IPS DF 19.7 (cell line): ENCODE measurements at regions not wholly inside any gene's neighbourhood (a gene's known extent, or its start where the extent isn't known, plus 50 kb on each side); places are given as distances from the start of the nearest gene placed in this dataset.

Experiments
- DNase-seq: peaks from one replicate; pipeline ENCODE4 v3.0.0-alpha.2; 2013; ENCODE audit warnings: low read depth, low spot score

- DNase-seq = no peak
These were observed 133.1 kb downstream of the IQUB start for GRCh38 chr7:123401295-123401694.

- DNase-seq = no peak
These were observed 134.2 kb downstream of the IQUB start for GRCh38 chr7:123400196-123400595.

- no peak for DNase-seq
These were observed 135.5 kb downstream of the IQUB start for GRCh38 chr7:123398921-123399320.

- DNase-seq = no peak
These were observed 136.6 kb downstream of the IQUB start for GRCh38 chr7:123397746-123398338.

- no peak for DNase-seq
These were observed 140.8 kb downstream of the IQUB start for GRCh38 chr7:123393623-123394022.

- DNase-seq = no peak
These were observed 162.0 kb downstream of the IQUB start for GRCh38 chr7:123372368-123372767.

- peak; percentile 2 for DNase-seq
These were observed 166.8 kb downstream of the IQUB start for GRCh38 chr7:123367484-123368122.

- DNase-seq = no peak
These were observed 167.3 kb upstream of the SLC13A1 start for GRCh38 chr7:123367031-123367430.

- DNase-seq = no peak
These were observed 166.9 kb upstream of the SLC13A1 start for GRCh38 chr7:123366626-123367025.

- DNase-seq = no peak
These were observed 160.9 kb upstream of the SLC13A1 start for GRCh38 chr7:123360631-123361030.

GRCh38 chr7:123355576-123356190 is 155.9 kb upstream of the SLC13A1 start:
- DNase-seq = peak; percentile 12

GRCh38 chr7:123352973-123353372 is 153.2 kb upstream of the SLC13A1 start:
- no peak for DNase-seq

GRCh38 chr7:123351516-123352505 is 152.0 kb upstream of the SLC13A1 start:
- no peak for DNase-seq

GRCh38 chr7:123351027-123351426 is 151.3 kb upstream of the SLC13A1 start:
- no peak for DNase-seq

- DNase-seq = no peak
These were observed 148.9 kb upstream of the SLC13A1 start for GRCh38 chr7:123348690-123349089.

- DNase-seq = no peak
These were observed 147.0 kb upstream of the SLC13A1 start for GRCh38 chr7:123346766-123347165.

GRCh38 chr7:123343611-123344010 is 143.8 kb upstream of the SLC13A1 start:
- DNase-seq = no peak

GRCh38 chr7:123341102-123341501 is 141.3 kb upstream of the SLC13A1 start:
- no peak for DNase-seq

GRCh38 chr7:123338688-123339087 is 138.9 kb upstream of the SLC13A1 start:
- no peak for DNase-seq

- no peak for DNase-seq
These were observed 130.3 kb upstream of the SLC13A1 start for GRCh38 chr7:123329988-123330643.

GRCh38 chr7:123327661-123328060 is 127.9 kb upstream of the SLC13A1 start:
- no peak for DNase-seq
